Fibroblast of lung (primary cell): ENCODE measurements at regions not wholly inside any gene's neighbourhood (a gene's known extent, or its start where the extent isn't known, plus 50 kb on each side); places are given as distances from the start of the nearest gene placed in this dataset.

Experiments
- DNase-seq, 2 donors: peaks; one replicate each; pipeline versions ENCODE4 v3.0.0 to v3.0.0-alpha.2; 2010; ENCODE audit warnings: low read depth in 2 of 2
- H2AFZ ChIP-seq: 2 replicates; pipeline ENCODE4 v1.5.1; 2012; ENCODE audit warnings: low read length, control low read depth, inconsistent platforms
- H3K27ac ChIP-seq: 2 replicates; pipeline ENCODE4 v1.5.1; 2011; ENCODE audit warnings: low read length, control low read depth; ENCODE audit not compliant: insufficient read depth
- H3K27me3 ChIP-seq: 2 replicates; pipeline ENCODE4 v1.5.1; 2011; ENCODE audit warnings: mild to moderate bottlenecking, low read length; ENCODE audit not compliant: control insufficient read depth, insufficient read depth
- H3K36me3 ChIP-seq: 2 replicates; pipeline ENCODE4 v1.5.1; 2011; ENCODE audit warnings: low read length; ENCODE audit not compliant: control insufficient read depth, insufficient read depth
- H3K4me1 ChIP-seq: 2 replicates; pipeline ENCODE4 v1.5.1; 2011; ENCODE audit warnings: low read length; ENCODE audit not compliant: control insufficient read depth, insufficient read depth; ENCODE audit errors: extremely low read depth
- H3K4me2 ChIP-seq: 2 replicates; pipeline ENCODE4 v1.5.1; 2011; ENCODE audit warnings: low read length, control low read depth; ENCODE audit not compliant: insufficient read depth; ENCODE audit errors: extremely low read depth
- H3K4me3 ChIP-seq, 4 experiments: fragments of 200-600 bp in 1 of 4; sonication (generic) in 1 of 4; replicated peaks in 1 of 4; 2 replicates each; pipeline ENCODE4 v1.5.1; 2011 to 2016; ENCODE audit warnings: low read length in 4 of 4, low read depth in 3 of 4, mild to moderate bottlenecking in 3 of 4, control low read depth in 2 of 4, inconsistent platforms in 1 of 4, mixed read lengths in 1 of 4; ENCODE audit not compliant: insufficient read depth in 1 of 4; ENCODE audit errors: control extremely low read depth in 1 of 4
- H3K79me2 ChIP-seq: 2 replicates; pipeline ENCODE4 v1.5.1; 2012; ENCODE audit warnings: mild to moderate bottlenecking, low read length, inconsistent platforms; ENCODE audit not compliant: control insufficient read depth, insufficient read depth
- H3K9ac ChIP-seq: 2 replicates; pipeline ENCODE4 v1.5.1; 2011; ENCODE audit warnings: mild to moderate bottlenecking, low read length, control low read depth; ENCODE audit not compliant: insufficient read depth
- H3K9me3 ChIP-seq: 2 replicates; pipeline ENCODE4 v1.5.1; 2012; ENCODE audit warnings: low read depth, low read length; ENCODE audit not compliant: control insufficient read depth, insufficient read depth
- H4K20me1 ChIP-seq: 2 replicates; pipeline ENCODE4 v1.5.1; 2011; ENCODE audit warnings: low read length; ENCODE audit not compliant: control insufficient read depth, insufficient read depth; ENCODE audit errors: extremely low read depth
- CTCF ChIP-seq, 2 donors: IDR thresholded peaks in 1 of 2; conservative IDR thresholded peaks in 1 of 2; 1 replicate in 1 of 2; 2 replicates in 1 of 2; pipeline ENCODE4 v1.5.1; 2011 to 2012; ENCODE audit warnings: low read length in 2 of 2, control low read depth in 1 of 2, inconsistent platforms in 1 of 2, low read depth in 1 of 2, mild to moderate bottlenecking in 1 of 2
- EZH2 ChIP-seq: IDR thresholded peaks from 2 replicates; pipeline ENCODE4 v1.5.1; 2012; ENCODE audit warnings: low read length, control low read depth, mild to moderate bottlenecking; ENCODE audit errors: missing control alignments

DNA sequence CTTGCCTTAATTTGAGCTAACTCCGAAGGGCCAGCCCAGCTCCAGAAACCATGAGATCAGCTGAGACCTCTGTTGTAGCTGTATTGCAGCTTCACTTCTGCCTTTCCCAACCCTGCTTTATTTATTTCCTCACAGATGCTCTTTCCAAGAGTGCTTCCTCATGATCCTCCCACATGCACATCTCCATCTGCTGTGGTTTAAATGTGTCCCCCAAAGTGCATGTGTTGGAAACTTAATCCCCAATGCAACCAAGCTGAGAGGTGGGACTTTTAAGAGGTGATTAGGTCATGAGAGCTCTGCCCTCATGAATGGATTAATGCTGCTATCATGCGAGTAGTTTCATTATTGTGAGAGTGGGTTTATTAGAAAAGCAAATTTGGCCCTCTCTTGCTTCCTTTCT is 164.4 kb upstream of the TAB2 start:
- H2AFZ ChIP-seq = no peak overlapping the region
- no peaks in the 10 kb centered on the region for H3K27me3 ChIP-seq
- no peaks in the 10 kb centered on the region for H3K36me3 ChIP-seq
- no peak for DNase-seq
- no peak overlapping the region for H3K27ac ChIP-seq
- no peaks in the 10 kb centered on the region for H4K20me1 ChIP-seq
- no peak for TF ChIP-seq CTCF (conservative IDR thresholded peaks at IDR 0.05 in 1 of 2, IDR thresholded peaks at IDR 0.05 in 1 of 2; ENCODE audit: low read depth in 1 of 2, low read length in 2 of 2)
- no peak for TF ChIP-seq EZH2
- no peaks in the 10 kb centered on the region for H3K4me1 ChIP-seq
- H3K9ac ChIP-seq = no peak overlapping the region
- no peak overlapping the region for H3K4me3 ChIP-seq
- no peak overlapping the region for H3K4me2 ChIP-seq
- no peaks in the 10 kb centered on the region for H3K9me3 ChIP-seq
- H3K79me2 ChIP-seq = no peaks in the 10 kb centered on the region

GRCh38 chr6:149153693-149154092 is 163.8 kb upstream of the TAB2 start:
- Histone ChIP-seq H3K4me2 (no peak overlapping the region), H3K9ac (no peak overlapping the region), H4K20me1 (no peaks in the 10 kb centered on the region), H3K36me3 (no peaks in the 10 kb centered on the region), H3K27me3 (no peaks in the 10 kb centered on the region), H2AFZ (no peak overlapping the region), H3K4me3 (no peak overlapping the region), H3K79me2 (no peaks in the 10 kb centered on the region), H3K27ac (no peak overlapping the region), H3K9me3 (no peaks in the 10 kb centered on the region), H3K4me1 (no peaks in the 10 kb centered on the region)
- no peak for TF ChIP-seq EZH2
- TF ChIP-seq CTCF (conservative IDR thresholded peaks at IDR 0.05 in 1 of 2, IDR thresholded peaks at IDR 0.05 in 1 of 2; ENCODE audit: low read depth in 1 of 2, low read length in 2 of 2) = no peak
- DNase-seq = no peak

- Histone ChIP-seq H3K27me3 (no peaks in the 10 kb centered on the region), H3K9ac (no peak overlapping the region), H3K79me2 (no peaks in the 10 kb centered on the region), H3K36me3 (no peaks in the 10 kb centered on the region), H3K4me3 (no peak overlapping the region), H3K27ac (no peak overlapping the region), H3K4me1 (no peaks in the 10 kb centered on the region), H3K9me3 (no peaks in the 10 kb centered on the region), H4K20me1 (no peaks in the 10 kb centered on the region), H3K4me2 (no peak overlapping the region), H2AFZ (no peak overlapping the region)
- no peak for DNase-seq
- TF ChIP-seq EZH2 (no peak), CTCF (conservative IDR thresholded peaks at IDR 0.05 in 1 of 2, IDR thresholded peaks at IDR 0.05 in 1 of 2; ENCODE audit: low read depth in 1 of 2, low read length in 2 of 2) (no peak)
Measured at GRCh38 chr6:149154261-149154821, 163.2 kb upstream of the TAB2 start.
